ENCODE measurements at regions not wholly inside any gene's neighbourhood (a gene's known extent, or its start where the extent isn't known, plus 50 kb on each side); places are given as distances from the start of the nearest gene placed in this dataset.

GRCh38 chr15:89421219-89421618 lies 75.2 kb downstream of the RHCG start:
- peaks cover 78% of the 10 kb centered on the region for H3K27me3 ChIP-seq
- H3K36me3 ChIP-seq, result no peaks in the 10 kb centered on the region
- TF ChIP-seq, protein P1, sequence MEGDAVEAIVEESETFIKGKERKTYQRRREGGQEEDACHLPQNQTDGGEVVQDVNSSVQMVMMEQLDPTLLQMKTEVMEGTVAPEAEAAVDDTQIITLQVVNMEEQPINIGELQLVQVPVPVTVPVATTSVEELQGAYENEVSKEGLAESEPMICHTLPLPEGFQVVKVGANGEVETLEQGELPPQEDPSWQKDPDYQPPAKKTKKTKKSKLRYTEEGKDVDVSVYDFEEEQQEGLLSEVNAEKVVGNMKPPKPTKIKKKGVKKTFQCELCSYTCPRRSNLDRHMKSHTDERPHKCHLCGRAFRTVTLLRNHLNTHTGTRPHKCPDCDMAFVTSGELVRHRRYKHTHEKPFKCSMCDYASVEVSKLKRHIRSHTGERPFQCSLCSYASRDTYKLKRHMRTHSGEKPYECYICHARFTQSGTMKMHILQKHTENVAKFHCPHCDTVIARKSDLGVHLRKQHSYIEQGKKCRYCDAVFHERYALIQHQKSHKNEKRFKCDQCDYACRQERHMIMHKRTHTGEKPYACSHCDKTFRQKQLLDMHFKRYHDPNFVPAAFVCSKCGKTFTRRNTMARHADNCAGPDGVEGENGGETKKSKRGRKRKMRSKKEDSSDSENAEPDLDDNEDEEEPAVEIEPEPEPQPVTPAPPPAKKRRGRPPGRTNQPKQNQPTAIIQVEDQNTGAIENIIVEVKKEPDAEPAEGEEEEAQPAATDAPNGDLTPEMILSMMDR (IDR thresholded peaks at IDR 0.05), result no peak
- intact Hi-C loops (cut with DNase I), result no loop called here
- H3K27ac ChIP-seq, result no peak overlapping the region
- H3K4me1 ChIP-seq, result no peaks in the 10 kb centered on the region
- DNase-seq (no peak), ATAC-seq (no peak)
- no peaks in the 10 kb centered on the region for H3K9me3 ChIP-seq
- H3K4me3 ChIP-seq, result no peak overlapping the region

DNA sequence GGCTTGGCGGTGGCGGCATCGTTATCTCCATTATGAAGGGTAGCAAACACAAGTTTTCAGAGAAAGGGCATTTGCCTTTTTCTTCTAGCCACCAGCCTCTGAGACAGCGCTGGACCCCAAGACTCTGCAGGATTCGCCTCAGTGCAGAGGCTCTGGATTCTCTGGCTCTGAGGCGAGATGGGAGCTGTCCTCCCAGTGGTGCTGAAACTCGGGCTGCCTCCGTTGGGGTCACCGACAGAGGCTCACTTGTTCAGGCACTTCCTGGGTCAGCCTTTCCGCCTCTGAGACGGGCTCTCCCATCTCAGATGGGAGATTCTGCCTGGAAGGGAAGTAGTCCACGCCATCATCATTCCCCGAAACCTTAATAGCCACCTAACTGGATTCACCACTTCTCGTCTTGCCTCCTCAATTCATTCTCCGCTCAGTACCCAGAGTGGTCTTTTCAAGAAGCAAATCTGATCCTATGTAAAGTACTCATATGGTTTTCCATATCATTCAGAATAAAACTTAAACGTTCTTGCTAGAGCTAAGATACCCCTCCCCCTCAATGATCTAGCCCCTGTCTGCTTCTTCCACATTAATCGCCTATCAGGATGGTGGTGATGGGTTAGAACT lies 76.9 kb downstream of the RHCG start:
- TF ChIP-seq, protein P1 (IDR thresholded peaks at IDR 0.05), result no peak
- ATAC-seq, result peak; percentile 48
- no peak for DNase-seq
- no peak overlapping the region for H3K4me3 ChIP-seq
- no peaks in the 10 kb centered on the region for H3K36me3 ChIP-seq
- peaks cover 81% of the 10 kb centered on the region for H3K27me3 ChIP-seq
- no peaks in the 10 kb centered on the region for H3K9me3 ChIP-seq
- intact Hi-C loops (cut with DNase I), result no loop called here
- no peaks in the 10 kb centered on the region for H3K4me1 ChIP-seq
- H3K27ac ChIP-seq, result no peak overlapping the region

- Histone ChIP-seq H3K27ac (no peak overlapping the region), H3K27me3 (peaks cover 83% of the 10 kb centered on the region), H3K36me3 (no peaks in the 10 kb centered on the region), H3K4me1 (no peaks in the 10 kb centered on the region), H3K4me3 (no peak overlapping the region), H3K9me3 (no peaks in the 10 kb centered on the region)
- TF ChIP-seq, protein P1 (IDR thresholded peaks at IDR 0.05), result no peak
- intact Hi-C loops (cut with DNase I), result no loop called here
- DNase-seq, result peak; percentile 47
- ATAC-seq, result no peak
These were observed 79.1 kb downstream of the RHCG start for GRCh38 chr15:89417206-89417725.

DNA sequence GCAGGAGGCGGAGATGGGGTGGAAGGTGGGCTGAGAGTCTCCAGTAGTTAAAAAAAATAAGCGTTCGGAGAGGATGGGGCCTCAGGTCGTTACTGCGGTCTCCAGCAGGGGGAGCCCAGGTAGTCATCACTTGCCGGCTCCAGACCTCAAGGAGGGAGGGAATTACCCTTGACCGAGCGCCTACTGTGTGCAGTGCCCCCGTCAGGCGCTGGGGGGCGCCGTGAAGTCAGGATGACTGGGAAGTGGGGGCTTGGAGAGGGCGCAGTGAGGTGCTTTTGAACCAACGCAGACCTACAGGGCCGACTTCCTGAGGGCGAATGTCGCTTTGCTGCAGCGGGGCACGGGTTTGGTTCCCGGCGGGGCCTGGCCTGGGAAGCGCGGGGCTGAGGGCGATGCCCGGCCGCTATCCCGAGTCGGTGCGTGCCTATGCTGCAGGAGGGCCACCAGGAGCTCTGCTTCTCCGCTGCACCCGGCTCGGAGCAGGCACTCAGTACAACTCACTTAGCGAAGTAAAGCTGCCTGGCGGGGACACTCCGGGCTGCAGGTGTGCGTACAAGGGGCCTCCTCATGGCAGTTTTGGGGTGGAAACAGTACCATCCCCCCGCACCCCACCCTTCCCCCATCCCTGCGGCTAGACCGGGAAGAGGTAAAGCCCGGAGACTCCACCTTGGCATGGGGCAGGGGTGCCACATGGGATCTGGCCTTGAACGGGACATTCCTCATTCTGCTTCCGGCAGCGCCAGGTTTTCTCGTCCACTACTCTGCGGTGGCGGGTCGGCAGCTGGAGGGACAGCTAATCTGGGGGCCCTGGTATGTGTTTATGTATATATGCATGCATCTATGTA lies 79.8 kb downstream of the RHCG start:
- DNase-seq, result peak; percentile 80

DNA sequence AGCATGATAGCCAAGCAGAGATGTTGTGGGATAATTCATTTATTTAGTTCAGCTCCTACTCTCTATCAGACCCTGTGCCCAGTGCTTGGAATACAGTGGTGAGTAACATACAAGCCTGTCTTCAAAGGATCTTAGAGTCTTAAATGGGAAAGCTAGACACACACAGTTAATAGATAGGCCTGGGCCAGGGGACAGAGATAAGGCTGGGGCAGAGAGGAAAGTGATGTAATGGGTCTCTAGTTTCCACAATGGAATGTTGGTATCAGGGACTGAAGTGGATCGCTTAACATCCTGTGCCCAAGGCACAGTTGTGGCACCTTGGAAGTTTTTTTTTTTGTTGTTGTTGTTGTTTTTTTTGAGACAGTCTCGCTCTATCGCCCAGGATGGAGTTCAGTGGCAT lies 79.9 kb upstream of the POLG start:
- Histone ChIP-seq H3K4me1 (peaks cover 2% of the 10 kb centered on the region), H3K9me3 (no peaks in the 10 kb centered on the region), H3K27ac (no peak overlapping the region), H3K4me3 (no peak overlapping the region), H3K36me3 (no peaks in the 10 kb centered on the region), H3K27me3 (peaks cover 95% of the 10 kb centered on the region)
- TF ChIP-seq, protein P1 (IDR thresholded peaks at IDR 0.05), result no peak
- intact Hi-C loops (cut with DNase I), result no loop called here
- no peak for DNase-seq
- ATAC-seq, result no peak

More for the DNA sequence above, 79.8 kb downstream of the RHCG start:
- Histone ChIP-seq H3K27me3 (peaks cover 85% of the 10 kb centered on the region), H3K36me3 (no peaks in the 10 kb centered on the region), H3K4me1 (no peaks in the 10 kb centered on the region), H3K4me3 (no peak overlapping the region), H3K27ac (no peak overlapping the region), H3K9me3 (no peaks in the 10 kb centered on the region)
- intact Hi-C loops (cut with DNase I), result no loop called here
- ATAC-seq, result peak; percentile 91
- TF ChIP-seq, protein P1 (IDR thresholded peaks at IDR 0.05), result peak; percentile 73

Measured in upper lobe of right lung (tissue), 1 donor.